HPDE6-E6E7 (cell line): ENCODE measurements at regions not wholly inside any gene's neighbourhood (a gene's known extent, or its start where the extent isn't known, plus 50 kb on each side); places are given as distances from the start of the nearest gene placed in this dataset.
"Not testable (repeated sequence)": the region's sequence is repeated elsewhere in the genome, so short reads cannot be mapped to it uniquely, and the experiment has no call there.

Experiments
- DNase-seq: peaks from one replicate; pipeline ENCODE4 v3.0.0; 2011; ENCODE audit warnings: missing footprints; ENCODE audit errors: extremely low spot score

DNA sequence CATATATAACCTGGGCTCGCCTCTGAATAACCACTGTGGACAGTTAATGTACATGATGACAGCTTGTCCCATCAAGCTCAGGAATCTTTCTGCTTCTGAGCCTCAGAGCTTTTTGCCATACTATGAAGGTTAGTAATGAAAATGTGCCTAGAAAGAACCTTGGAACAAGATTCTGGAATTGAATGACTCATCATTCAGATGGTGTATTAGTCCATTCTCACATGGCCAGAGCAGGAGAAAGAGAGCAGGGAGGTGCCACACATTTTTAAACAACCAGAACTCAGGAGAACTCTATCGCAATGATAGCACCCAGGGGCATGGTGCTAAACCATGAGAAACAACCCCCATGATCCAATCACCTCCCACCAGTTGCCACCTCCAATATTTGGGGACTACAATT, 542.1 kb downstream of the PRR16 start:
- no peak for DNase-seq

DNA sequence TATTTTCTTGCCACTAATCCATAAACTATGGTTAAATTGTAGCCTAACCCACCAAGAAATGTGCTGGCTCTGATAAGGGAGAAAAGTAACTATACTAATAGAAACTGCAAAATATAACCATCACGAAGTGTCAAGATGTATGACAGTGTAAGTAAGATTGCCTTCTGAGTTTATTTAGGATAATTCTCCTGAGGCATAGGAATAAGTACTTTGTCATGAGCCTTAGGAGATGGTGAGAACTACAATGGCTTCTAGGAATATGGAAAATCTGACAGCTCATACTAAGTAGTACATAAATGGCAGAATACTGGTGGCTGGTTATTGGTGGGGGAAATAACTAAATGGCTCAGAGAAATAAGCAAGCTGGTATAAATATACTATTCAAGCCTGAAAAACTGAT, 543.9 kb downstream of the PRR16 start:
- DNase-seq, result no peak

DNA sequence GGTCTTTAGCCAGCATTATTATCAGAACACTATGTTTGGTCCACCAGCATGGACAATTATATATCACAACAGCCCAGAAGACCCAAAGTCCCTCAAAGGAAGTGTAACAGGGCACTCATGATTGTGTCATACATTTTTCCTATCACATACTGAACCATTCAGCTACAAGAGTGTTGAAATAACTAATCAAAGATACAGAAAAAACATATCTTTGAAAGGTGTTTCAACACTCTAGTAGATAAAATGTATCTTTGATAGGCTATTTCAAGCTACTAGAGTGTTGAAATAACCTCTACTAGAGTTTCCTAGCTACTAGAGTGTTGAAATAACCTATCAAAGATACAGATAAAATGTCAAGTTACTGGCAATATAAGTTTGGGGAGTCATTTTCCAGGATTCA, 545.0 kb downstream of the PRR16 start:
- DNase-seq, result no peak

GRCh38 chr5:121018004-121018403, 553.9 kb downstream of the PRR16 start:
- no peak for DNase-seq

DNA sequence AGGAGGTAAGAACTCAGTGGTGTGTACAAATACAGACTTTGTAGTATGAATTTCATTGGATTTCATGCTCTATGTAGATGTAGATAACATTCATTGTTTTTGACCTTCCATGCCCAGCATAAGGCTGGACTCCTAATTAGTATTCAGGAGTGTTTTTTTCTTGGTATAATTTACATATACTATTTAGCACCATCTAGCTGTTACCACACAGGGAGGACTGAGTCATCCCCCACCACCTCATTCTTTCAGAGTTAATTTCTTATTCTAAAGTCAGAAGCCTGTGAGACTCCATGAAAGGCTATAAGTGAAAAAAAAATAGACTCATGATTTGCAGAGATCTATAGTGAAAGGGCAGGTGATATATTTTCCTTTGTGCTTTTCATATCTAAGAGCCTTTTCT, 555.0 kb downstream of the PRR16 start:
- no peak for DNase-seq

GRCh38 chr5:121019734-121020133, 555.6 kb downstream of the PRR16 start:
- no peak for DNase-seq

- no peak for DNase-seq
Measured at GRCh38 chr5:121021681-121022080, 557.6 kb downstream of the PRR16 start.

- no peak for DNase-seq
Measured at GRCh38 chr5:121024416-121025311, 560.6 kb downstream of the PRR16 start.

DNA sequence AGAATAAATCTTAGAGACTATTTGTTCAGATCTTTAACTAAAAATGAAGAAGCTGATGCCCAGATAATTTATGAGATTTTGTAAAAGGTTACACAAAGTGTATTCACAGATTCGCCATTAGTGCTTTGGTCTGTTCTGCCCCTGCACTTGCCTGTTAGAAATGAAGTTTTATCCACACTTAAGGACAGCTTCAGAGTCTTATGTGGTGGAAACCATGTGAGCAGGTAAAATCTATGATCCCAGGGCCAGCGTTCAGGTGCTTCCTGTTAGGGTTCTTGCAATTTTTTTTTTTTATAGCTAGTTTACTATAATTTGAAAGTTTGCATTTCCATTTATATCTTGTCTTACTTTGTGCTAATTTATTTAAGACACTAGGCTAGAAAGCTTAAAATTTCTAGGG, 561.6 kb downstream of the PRR16 start:
- no peak for DNase-seq

- DNase-seq, result no peak
Measured at GRCh38 chr5:121027636-121028035, 563.5 kb downstream of the PRR16 start.

- DNase-seq, result no peak
Measured at GRCh38 chr5:121029536-121030245, 565.6 kb downstream of the PRR16 start.

GRCh38 chr5:121031491-121031890, 567.4 kb downstream of the PRR16 start:
- no peak for DNase-seq

DNA sequence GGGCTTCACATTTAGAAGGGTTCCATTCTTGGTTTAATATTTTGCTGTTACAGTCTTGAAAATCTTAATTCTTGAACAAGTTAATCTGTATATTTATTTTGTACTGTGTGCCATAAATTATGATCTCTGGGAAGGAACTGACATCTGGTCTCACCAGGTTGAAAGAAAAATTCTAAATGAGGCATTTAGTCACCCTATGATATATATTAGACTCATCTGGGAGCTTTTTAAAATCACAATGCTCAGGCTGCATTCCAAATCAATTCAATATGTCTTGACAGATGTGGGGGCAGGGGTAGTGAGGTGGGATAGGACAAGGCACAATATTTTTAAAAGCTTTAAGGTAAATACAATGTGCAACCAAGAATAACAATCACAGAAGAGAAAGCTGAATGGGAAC, 569.2 kb downstream of the PRR16 start:
- DNase-seq, result no peak

GRCh38 chr5:121038438-121038837, 574.3 kb downstream of the PRR16 start:
- DNase-seq, result no peak

GRCh38 chr5:121049971-121050370, 585.9 kb downstream of the PRR16 start:
- no peak for DNase-seq

DNA sequence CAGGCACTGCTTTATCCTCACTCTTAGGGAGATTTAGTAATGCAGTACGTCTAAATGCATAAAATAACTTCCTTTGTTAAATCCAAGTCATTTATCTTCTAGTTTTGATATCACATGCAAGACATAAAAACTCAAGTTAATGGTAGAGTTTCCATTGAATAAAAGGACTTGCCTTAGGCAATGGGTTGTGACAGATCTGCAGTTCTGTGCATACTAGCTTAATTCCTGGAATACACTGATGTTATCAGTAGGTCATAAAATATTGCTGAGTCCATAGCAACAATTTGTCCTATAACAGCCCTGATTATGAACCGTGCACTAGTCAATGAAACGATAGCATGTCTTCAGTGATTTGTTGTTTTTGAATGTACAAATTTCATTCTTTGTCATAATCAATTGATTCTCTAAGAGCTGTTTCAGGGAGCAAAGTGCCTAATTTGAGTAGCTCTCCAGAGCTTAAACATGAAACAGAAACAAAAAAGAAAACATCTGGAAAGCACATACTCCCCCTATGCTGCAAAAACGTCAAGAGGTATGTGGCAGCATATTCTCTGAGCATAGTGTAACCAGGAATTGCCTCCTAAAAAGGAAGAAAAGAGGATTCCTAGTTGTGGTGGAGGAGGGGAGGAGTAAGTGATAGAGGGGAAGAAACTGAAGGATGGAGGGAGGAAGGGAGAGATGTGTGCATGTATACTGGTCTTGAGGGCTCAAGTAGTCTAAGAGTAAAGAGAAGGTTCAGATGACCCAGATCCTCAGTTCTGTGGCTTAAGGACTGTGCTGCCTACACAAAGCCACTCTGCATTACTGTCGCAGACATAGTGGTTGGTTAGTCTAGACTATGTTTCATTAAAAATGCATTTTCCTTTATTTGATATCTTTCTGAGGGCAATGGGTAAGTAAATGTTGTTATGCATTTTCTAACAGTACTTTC, 589.2 kb downstream of the PRR16 start:
- no peak for DNase-seq

- DNase-seq, result no peak
Measured at GRCh38 chr5:121055586-121055985, 591.5 kb downstream of the PRR16 start.

DNA sequence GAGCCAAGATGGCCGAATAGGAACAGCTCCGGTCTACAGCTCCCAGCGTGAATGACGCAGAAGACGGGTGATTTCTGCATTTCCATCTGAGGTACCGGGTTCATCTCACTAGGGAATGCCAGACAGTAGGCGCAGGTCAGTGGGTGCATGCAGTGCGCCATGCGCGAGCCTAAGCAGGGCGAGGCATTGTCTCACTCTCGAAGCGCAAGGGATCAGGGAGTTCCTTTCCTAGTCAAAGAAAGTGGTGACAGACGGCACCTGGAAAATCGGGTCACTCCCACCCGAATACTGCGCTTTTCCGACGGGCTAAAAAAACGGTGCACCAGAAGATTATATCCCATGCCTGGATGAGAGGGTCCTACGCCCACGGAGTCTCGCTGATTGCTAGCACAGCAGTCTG, 600.1 kb downstream of the PRR16 start:
- DNase-seq, result not testable (repeated sequence)

GRCh38 chr5:121086671-121087070, 622.6 kb downstream of the PRR16 start:
- DNase-seq, result no peak

- DNase-seq, result no peak
Measured at GRCh38 chr5:121087560-121087959, 623.5 kb downstream of the PRR16 start.

- DNase-seq, result no peak
Measured at GRCh38 chr5:121088341-121088740, 624.2 kb downstream of the PRR16 start.

DNA sequence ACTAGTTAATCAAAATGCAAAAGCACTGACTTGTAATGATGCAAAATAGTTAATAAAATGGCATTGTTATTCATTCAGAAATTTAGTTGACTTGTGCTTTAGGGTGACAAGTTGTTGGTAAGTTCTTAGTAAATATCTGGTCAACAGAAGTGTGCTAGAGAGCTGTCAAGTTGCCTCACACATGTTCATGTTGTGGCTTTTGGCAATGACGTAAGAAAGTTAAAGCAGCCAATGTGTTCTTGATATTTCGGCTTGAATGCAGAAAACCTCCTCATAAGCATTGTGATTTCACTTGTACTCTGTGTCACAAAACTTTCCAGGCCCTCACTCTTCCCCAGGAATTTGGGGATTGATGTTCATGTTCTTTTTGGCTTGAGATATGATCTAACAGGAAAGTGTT, 626.7 kb downstream of the PRR16 start:
- no peak for DNase-seq
